ENCODE measurements at regions not wholly inside any gene's neighbourhood (a gene's known extent, or its start where the extent isn't known, plus 50 kb on each side); places are given as distances from the start of the nearest gene placed in this dataset.

DNA sequence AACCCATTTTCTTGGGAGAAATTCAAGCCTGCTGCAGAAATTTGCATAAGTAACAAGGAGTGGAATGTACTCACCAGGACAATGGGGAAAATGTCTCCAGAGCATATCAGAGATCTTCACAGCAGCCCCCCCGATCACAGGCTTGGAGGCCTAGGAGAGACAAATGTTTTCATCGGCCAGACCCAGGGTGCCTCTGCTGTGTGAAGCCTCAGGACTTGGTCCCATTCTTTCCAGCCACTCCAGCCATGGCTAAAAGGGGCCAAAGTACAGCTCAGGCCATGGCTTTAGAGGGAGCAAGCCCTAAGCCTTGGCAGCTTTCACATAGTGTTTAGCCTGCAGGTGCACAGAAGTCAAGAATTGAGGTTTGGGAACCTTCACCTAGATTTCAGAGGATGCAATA is 1463.0 kb downstream of the HACE1 start:
- TF ChIP-seq, protein P1, sequence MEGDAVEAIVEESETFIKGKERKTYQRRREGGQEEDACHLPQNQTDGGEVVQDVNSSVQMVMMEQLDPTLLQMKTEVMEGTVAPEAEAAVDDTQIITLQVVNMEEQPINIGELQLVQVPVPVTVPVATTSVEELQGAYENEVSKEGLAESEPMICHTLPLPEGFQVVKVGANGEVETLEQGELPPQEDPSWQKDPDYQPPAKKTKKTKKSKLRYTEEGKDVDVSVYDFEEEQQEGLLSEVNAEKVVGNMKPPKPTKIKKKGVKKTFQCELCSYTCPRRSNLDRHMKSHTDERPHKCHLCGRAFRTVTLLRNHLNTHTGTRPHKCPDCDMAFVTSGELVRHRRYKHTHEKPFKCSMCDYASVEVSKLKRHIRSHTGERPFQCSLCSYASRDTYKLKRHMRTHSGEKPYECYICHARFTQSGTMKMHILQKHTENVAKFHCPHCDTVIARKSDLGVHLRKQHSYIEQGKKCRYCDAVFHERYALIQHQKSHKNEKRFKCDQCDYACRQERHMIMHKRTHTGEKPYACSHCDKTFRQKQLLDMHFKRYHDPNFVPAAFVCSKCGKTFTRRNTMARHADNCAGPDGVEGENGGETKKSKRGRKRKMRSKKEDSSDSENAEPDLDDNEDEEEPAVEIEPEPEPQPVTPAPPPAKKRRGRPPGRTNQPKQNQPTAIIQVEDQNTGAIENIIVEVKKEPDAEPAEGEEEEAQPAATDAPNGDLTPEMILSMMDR (IDR thresholded peaks at IDR 0.05): no peak
- TF ChIP-seq POLR2A (IDR thresholded peaks at IDR 0.05): no peak
